IMR-90 (cell line): ENCODE measurements at regions not wholly inside any gene's neighbourhood (a gene's known extent, or its start where the extent isn't known, plus 50 kb on each side); places are given as distances from the start of the nearest gene placed in this dataset.

ENCODE experiments used
- ATAC-seq: fragments of 200-7000 bp; cut with Tn5 transposase; 2 replicates; pipeline ENCODE4 v1.9.1; 2020; ENCODE audit warnings: low read depth, mild to moderate bottlenecking, moderate library complexity
- BruUV-seq: library from RNA; stranded (reverse); fragments of 400-500 nt; replicated peaks from 2 replicates; lab custom pipeline; 2021; lab: Mats Ljungman, UMichigan
- CTCF ChIA-PET: fragments of 300-600 bp; formaldehyde crosslinking; extraction: SDS; loops from one replicate; lab custom pipeline; 2021; ENCODE audit warnings: antibody characterized with exemption; lab: Yijun Ruan, JAX
- POLR2A ChIA-PET: fragments of 300-600 bp; sonication (Branson Sonifier 250); formaldehyde crosslinking; loops from one replicate; lab custom pipeline; 2022; ENCODE audit warnings: antibody characterized with exemption; ENCODE audit not compliant: unreplicated experiment; lab: Charles Lee
- DNase-seq: peaks from one replicate; pipeline ENCODE4 v3.0.0; 2013
- H2AFZ ChIP-seq: replicated peaks from 2 replicates; pipeline ENCODE3; 2013; ENCODE audit warnings: low read length, mild to moderate bottlenecking; ENCODE audit not compliant: poor library complexity
- H2AK5ac ChIP-seq: 2 replicates; pipeline ENCODE4 v1.6.1; 2013; ENCODE audit warnings: low read depth, low read length, inconsistent platforms
- H2AK9ac ChIP-seq: replicated peaks from 2 replicates; pipeline ENCODE3; 2013; ENCODE audit warnings: mild to moderate bottlenecking, low read depth, low read length, moderate library complexity; ENCODE audit not compliant: poor library complexity
- H2BK120ac ChIP-seq: 2 replicates; pipeline ENCODE4 v1.6.1; 2013; ENCODE audit warnings: low read depth, low read length, inconsistent platforms
- H2BK15ac ChIP-seq: 3 replicates; pipeline ENCODE4 v1.6.1; 2013; ENCODE audit warnings: low read depth, low read length, inconsistent platforms
- H2BK20ac ChIP-seq: 2 replicates; pipeline ENCODE4 v1.6.1; 2013; ENCODE audit warnings: low read depth, mild to moderate bottlenecking, inconsistent platforms, low read length, moderate library complexity
- H2BK5ac ChIP-seq: 2 replicates; pipeline ENCODE4 v1.6.1; 2013; ENCODE audit warnings: mild to moderate bottlenecking, low read depth, low read length, inconsistent platforms; ENCODE audit not compliant: poor library complexity, severe bottlenecking
- H3K14ac ChIP-seq: replicated peaks from 2 replicates; pipeline ENCODE4 v1.6.1; 2013; ENCODE audit warnings: low read depth, low read length, inconsistent platforms
- H3K18ac ChIP-seq: 2 replicates; pipeline ENCODE4 v1.6.1; 2013; ENCODE audit warnings: low read depth, low read length, control low read depth
- H3K23ac ChIP-seq: 2 replicates; pipeline ENCODE4 v1.6.1; 2013; ENCODE audit warnings: low read depth, low read length, inconsistent platforms
- H3K27ac ChIP-seq: 2 replicates; pipeline ENCODE4 v1.5.1; 2013; ENCODE audit warnings: mild to moderate bottlenecking, control low read depth, low read length; ENCODE audit not compliant: insufficient read depth
- H3K27me3 ChIP-seq: 2 replicates; pipeline ENCODE4 v1.6.1; 2013; ENCODE audit warnings: low read length; ENCODE audit not compliant: control insufficient read depth, insufficient read depth
- H3K36me3 ChIP-seq: 2 replicates; pipeline ENCODE4 v1.6.1; 2013; ENCODE audit warnings: low read length, mixed read lengths; ENCODE audit not compliant: control insufficient read depth, insufficient read depth
- H3K4ac ChIP-seq: 2 replicates; pipeline ENCODE4 v1.6.1; 2013; ENCODE audit warnings: low read depth, low read length, inconsistent platforms
- H3K4me1 ChIP-seq: 2 replicates; pipeline ENCODE4 v1.6.1; 2013; ENCODE audit warnings: low read length, mixed read lengths; ENCODE audit not compliant: control insufficient read depth, insufficient read depth
- H3K4me2 ChIP-seq: 2 replicates; pipeline ENCODE4 v1.6.1; 2013; ENCODE audit warnings: low read depth, mild to moderate bottlenecking, control low read depth, low read length, moderate library complexity
- H3K4me3 ChIP-seq: 2 replicates; pipeline ENCODE4 v1.5.1; 2013; ENCODE audit warnings: low read depth, mild to moderate bottlenecking, control low read depth, low read length, moderate library complexity; ENCODE audit not compliant: insufficient read depth
- H3K56ac ChIP-seq: 2 replicates; pipeline ENCODE4 v1.6.1; 2013; ENCODE audit warnings: low read length, inconsistent platforms; ENCODE audit not compliant: insufficient read depth; ENCODE audit errors: extremely low read depth
- H3K79me1 ChIP-seq, 2 experiments: 2 replicates each; pipeline ENCODE4 v1.6.1; 2013; ENCODE audit warnings: low read length in 2 of 2, inconsistent platforms in 1 of 2, low read depth in 1 of 2
- H3K9ac ChIP-seq: 2 replicates; pipeline ENCODE4 v1.6.1; 2013; ENCODE audit warnings: low read depth, low read length, control low read depth
- H3K9me1 ChIP-seq: 2 replicates; pipeline ENCODE4 v1.6.1; 2013; ENCODE audit warnings: low read length, inconsistent platforms; ENCODE audit not compliant: insufficient read depth
- H3K9me3 ChIP-seq: 2 replicates; pipeline ENCODE4 v1.6.1; 2013; ENCODE audit warnings: low read length; ENCODE audit not compliant: control insufficient read depth, insufficient read depth
- H4K20me1 ChIP-seq: 2 replicates; pipeline ENCODE4 v1.6.1; 2013; ENCODE audit warnings: low read length, inconsistent platforms; ENCODE audit not compliant: insufficient read depth
- H4K5ac ChIP-seq: 2 replicates; pipeline ENCODE4 v1.6.1; 2013; ENCODE audit warnings: mild to moderate bottlenecking, low read depth, low read length, control low read depth
- H4K8ac ChIP-seq, 2 experiments: 2 replicates each; pipeline ENCODE4 v1.6.1; 2013; ENCODE audit warnings: low read depth in 2 of 2, low read length in 2 of 2, control low read depth in 1 of 2, inconsistent platforms in 1 of 2
- H4K91ac ChIP-seq: 2 replicates; pipeline ENCODE4 v1.6.1; 2013; ENCODE audit warnings: low read depth, low read length, inconsistent platforms; ENCODE audit not compliant: insufficient read depth
- FOS ChIP-seq: fragments of 150-350 bp; IDR thresholded peaks from 2 replicates; pipeline ENCODE4 v1.6.1; 2016; ENCODE audit warnings: low read depth, low read length
- USF2 ChIP-seq: fragments of 150-350 bp; IDR thresholded peaks from 2 replicates; pipeline ENCODE4 v1.6.1; 2017; ENCODE audit warnings: mild to moderate bottlenecking, antibody characterized with exemption, low read length, low read depth
- WGBS, 2 experiments: methylation state at CpG; one replicate each; pipeline versions ENCODE4 v1.1.5 to v1.1.7; 2013; ENCODE audit warnings: missing lambda C conversion rate in 2 of 2; ENCODE audit not compliant: insufficient read length in 1 of 2; ENCODE audit errors: extremely low coverage in 2 of 2; 5-methylcytosine and 5-hydroxymethylcytosine counted together
- dilution Hi-C: fragments of 300-500 bp; cut with HindIII; formaldehyde crosslinking; loops from one replicate; pipeline ENCODE4 v1.14.3; 2018; ENCODE audit warnings: low sequenced_read_pairs; ENCODE audit not compliant: unreplicated experiment
- in situ Hi-C: fragments of 300-500 bp; cut with MboI; formaldehyde crosslinking; loops from 3 replicates; pipeline ENCODE4 v1.14.3; 2019; ENCODE audit warnings: low sequenced_read_pairs, inconsistent platforms, mixed read lengths
- intact Hi-C: fragments of 100-400 bp; cut with micrococcal nuclease; formaldehyde crosslinking; loops from 2 replicates; pipeline ENCODE4 v1.10.0; 2022

GRCh38 chr19:57016076-57016475 is 103.7 kb upstream of the USP29 start:
- Histone ChIP-seq H4K91ac (no peak overlapping the region), H2AK9ac (no peak overlapping the region), H3K27ac (no peak overlapping the region), H2BK120ac (no peak overlapping the region), H3K79me1 (no peaks in the 10 kb centered on the region), H3K4me1 (no peaks in the 10 kb centered on the region), H3K18ac (no peak overlapping the region), H2AK5ac (no peak overlapping the region), H3K4ac (no peak overlapping the region), H3K4me2 (no peak overlapping the region), H4K20me1 (no peaks in the 10 kb centered on the region), H4K8ac (no peak overlapping the region), H3K23ac (no peak overlapping the region), H3K36me3 (no peaks in the 10 kb centered on the region), H3K4me3 (no peak overlapping the region), H2BK15ac (no peak overlapping the region), H2BK20ac (no peak overlapping the region), H2BK5ac (no peak overlapping the region), H2AFZ (no peak overlapping the region), H3K9ac (no peak overlapping the region), H3K14ac (no peak overlapping the region), H3K9me1 (no peaks in the 10 kb centered on the region), H4K5ac (no peak overlapping the region), H3K27me3 (no peaks in the 10 kb centered on the region), H3K56ac (no peak overlapping the region), H3K9me3 (peaks cover 26% of the 10 kb centered on the region)
- POLR2A ChIA-PET, result no interaction called here
- BruUV-seq, result no TSS peak
- ATAC-seq, result no peak
- DNase-seq, result no peak
- WGBS, 2 experiments, result 79% methylated on average over 9 of the region's 27 CpGs; no CpG with 5 or more reads in 1 of the 2 experiments
- CTCF ChIA-PET, result no interaction called here
- intact Hi-C loops, result no loop called here
- in situ Hi-C loops, result no loop called here
- dilution Hi-C loops, result no loop called here
- no peak for TF ChIP-seq USF2
- no peak for TF ChIP-seq FOS
